GM12892 (cell line): ENCODE measurements at regions not wholly inside any gene's neighbourhood (a gene's known extent, or its start where the extent isn't known, plus 50 kb on each side); places are given as distances from the start of the nearest gene placed in this dataset.

Experiments used
- POLR2A ChIP-seq: IDR thresholded peaks from 2 replicates; pipeline ENCODE4 v1.6.1; 2011; ENCODE audit warnings: low read depth, low read length, control low read depth
- POLR2AphosphoS5 ChIP-seq: IDR thresholded peaks from 2 replicates; pipeline ENCODE4 v1.6.1; 2011; ENCODE audit warnings: low read depth, low read length, control low read depth

- TF ChIP-seq POLR2A (no peak), POLR2AphosphoS5 (no peak)
These were observed 537.2 kb upstream of the TLE4 start for GRCh38 chr9:79034583-79034982.
